ENCODE measurements at regions not wholly inside any gene's neighbourhood (a gene's known extent, or its start where the extent isn't known, plus 50 kb on each side); places are given as distances from the start of the nearest gene placed in this dataset.

- no peak for DNase-seq (ENCODE audit: low spot score)
These were observed 54.7 kb downstream of the GLUD2 start for GRCh38 chrX:121102101-121102500.

GRCh38 chrX:121103381-121103780, 56.0 kb downstream of the GLUD2 start:
- no peak for DNase-seq (ENCODE audit: low spot score)

- no peak for DNase-seq (ENCODE audit: low spot score)
These were observed 59.2 kb downstream of the GLUD2 start for GRCh38 chrX:121106484-121107235.

- no peak for DNase-seq (ENCODE audit: low spot score)
These were observed 62.6 kb downstream of the GLUD2 start for GRCh38 chrX:121109986-121110385.

- DNase-seq (ENCODE audit: low spot score): no peak
These were observed 63.1 kb downstream of the GLUD2 start for GRCh38 chrX:121110536-121110935.

- peak; percentile 34 for DNase-seq (ENCODE audit: low spot score)
These were observed 67.3 kb downstream of the GLUD2 start for GRCh38 chrX:121114691-121115090.

- DNase-seq (ENCODE audit: low spot score): no peak
These were observed 73.5 kb downstream of the GLUD2 start for GRCh38 chrX:121120690-121121605.

GRCh38 chrX:121122332-121122731, 74.9 kb downstream of the GLUD2 start:
- DNase-seq (ENCODE audit: low spot score): no peak

- DNase-seq (ENCODE audit: low spot score): no peak
These were observed 81.8 kb downstream of the GLUD2 start for GRCh38 chrX:121128925-121129877.

GRCh38 chrX:121132675-121133074, 85.3 kb downstream of the GLUD2 start:
- no peak for DNase-seq (ENCODE audit: low spot score)

- DNase-seq (ENCODE audit: low spot score): no peak
These were observed 88.2 kb downstream of the GLUD2 start for GRCh38 chrX:121135488-121136207.

- no peak for DNase-seq (ENCODE audit: low spot score)
These were observed 98.7 kb downstream of the GLUD2 start for GRCh38 chrX:121146059-121146628.

GRCh38 chrX:121150217-121150616, 102.8 kb downstream of the GLUD2 start:
- peak; percentile 31 for DNase-seq (ENCODE audit: low spot score)

- DNase-seq (ENCODE audit: low spot score): no peak
These were observed 103.9 kb downstream of the GLUD2 start for GRCh38 chrX:121151293-121151692.

GRCh38 chrX:121154858-121155404, 107.5 kb downstream of the GLUD2 start:
- no peak for DNase-seq (ENCODE audit: low spot score)

- DNase-seq (ENCODE audit: low spot score): no peak
These were observed 113.6 kb downstream of the GLUD2 start for GRCh38 chrX:121160987-121161386.

GRCh38 chrX:121161501-121161933, 114.1 kb downstream of the GLUD2 start:
- no peak for DNase-seq (ENCODE audit: low spot score)

GRCh38 chrX:121163443-121163842, 116.0 kb downstream of the GLUD2 start:
- no peak for DNase-seq (ENCODE audit: low spot score)

- DNase-seq (ENCODE audit: low spot score): no peak
These were observed 118.5 kb downstream of the GLUD2 start for GRCh38 chrX:121165930-121166359.
